ENCODE measurements at regions not wholly inside any gene's neighbourhood (a gene's known extent, or its start where the extent isn't known, plus 50 kb on each side); places are given as distances from the start of the nearest gene placed in this dataset.

GRCh38 chr16:64809876-64810629 lies 311.8 kb downstream of the CDH11 start:
- TF ChIP-seq SIN3A (IDR thresholded peaks at IDR 0.05; ENCODE audit: borderline replicate concordance, insufficient read depth, low read length) (no peak), POLR2AphosphoS5 (IDR thresholded peaks at IDR 0.05; ENCODE audit: low read depth, low read length) (no peak), FOXP2 (optimal IDR thresholded peaks at IDR 0.05; ENCODE audit: borderline replicate concordance, extremely low read depth, extremely low read length, insufficient read depth) (no peak), TAF1 (IDR thresholded peaks at IDR 0.05; ENCODE audit: borderline replicate concordance, insufficient read depth, low read length) (no peak)
- TF ChIP-seq, protein P1, sequence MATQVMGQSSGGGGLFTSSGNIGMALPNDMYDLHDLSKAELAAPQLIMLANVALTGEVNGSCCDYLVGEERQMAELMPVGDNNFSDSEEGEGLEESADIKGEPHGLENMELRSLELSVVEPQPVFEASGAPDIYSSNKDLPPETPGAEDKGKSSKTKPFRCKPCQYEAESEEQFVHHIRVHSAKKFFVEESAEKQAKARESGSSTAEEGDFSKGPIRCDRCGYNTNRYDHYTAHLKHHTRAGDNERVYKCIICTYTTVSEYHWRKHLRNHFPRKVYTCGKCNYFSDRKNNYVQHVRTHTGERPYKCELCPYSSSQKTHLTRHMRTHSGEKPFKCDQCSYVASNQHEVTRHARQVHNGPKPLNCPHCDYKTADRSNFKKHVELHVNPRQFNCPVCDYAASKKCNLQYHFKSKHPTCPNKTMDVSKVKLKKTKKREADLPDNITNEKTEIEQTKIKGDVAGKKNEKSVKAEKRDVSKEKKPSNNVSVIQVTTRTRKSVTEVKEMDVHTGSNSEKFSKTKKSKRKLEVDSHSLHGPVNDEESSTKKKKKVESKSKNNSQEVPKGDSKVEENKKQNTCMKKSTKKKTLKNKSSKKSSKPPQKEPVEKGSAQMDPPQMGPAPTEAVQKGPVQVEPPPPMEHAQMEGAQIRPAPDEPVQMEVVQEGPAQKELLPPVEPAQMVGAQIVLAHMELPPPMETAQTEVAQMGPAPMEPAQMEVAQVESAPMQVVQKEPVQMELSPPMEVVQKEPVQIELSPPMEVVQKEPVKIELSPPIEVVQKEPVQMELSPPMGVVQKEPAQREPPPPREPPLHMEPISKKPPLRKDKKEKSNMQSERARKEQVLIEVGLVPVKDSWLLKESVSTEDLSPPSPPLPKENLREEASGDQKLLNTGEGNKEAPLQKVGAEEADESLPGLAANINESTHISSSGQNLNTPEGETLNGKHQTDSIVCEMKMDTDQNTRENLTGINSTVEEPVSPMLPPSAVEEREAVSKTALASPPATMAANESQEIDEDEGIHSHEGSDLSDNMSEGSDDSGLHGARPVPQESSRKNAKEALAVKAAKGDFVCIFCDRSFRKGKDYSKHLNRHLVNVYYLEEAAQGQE (IDR thresholded peaks at IDR 0.05; ENCODE audit: insufficient read depth in 1 of 2, low read depth in 2 of 2, low read length in 2 of 2): no peak

- TF ChIP-seq FOXP2 (optimal IDR thresholded peaks at IDR 0.05; ENCODE audit: borderline replicate concordance, extremely low read depth, extremely low read length, insufficient read depth): no peak
- no peak for TF ChIP-seq POLR2AphosphoS5 (IDR thresholded peaks at IDR 0.05; ENCODE audit: low read depth, low read length)
- TF ChIP-seq, protein P1 (IDR thresholded peaks at IDR 0.05; ENCODE audit: insufficient read depth in 1 of 2, low read depth in 2 of 2, low read length in 2 of 2): no peak
- TF ChIP-seq SIN3A (IDR thresholded peaks at IDR 0.05; ENCODE audit: borderline replicate concordance, insufficient read depth, low read length): no peak
- no peak for TF ChIP-seq TAF1 (IDR thresholded peaks at IDR 0.05; ENCODE audit: borderline replicate concordance, insufficient read depth, low read length)
These were observed 313.4 kb downstream of the CDH11 start for GRCh38 chr16:64808474-64808873.

GRCh38 chr16:64791756-64792155 lies 330.1 kb downstream of the CDH11 start:
- TF ChIP-seq SIN3A (IDR thresholded peaks at IDR 0.05; ENCODE audit: borderline replicate concordance, insufficient read depth, low read length) (no peak), TAF1 (IDR thresholded peaks at IDR 0.05; ENCODE audit: borderline replicate concordance, insufficient read depth, low read length) (no peak), FOXP2 (optimal IDR thresholded peaks at IDR 0.05; ENCODE audit: borderline replicate concordance, extremely low read depth, extremely low read length, insufficient read depth) (no peak), POLR2AphosphoS5 (IDR thresholded peaks at IDR 0.05; ENCODE audit: low read depth, low read length) (no peak)
- TF ChIP-seq, protein P1 (IDR thresholded peaks at IDR 0.05; ENCODE audit: insufficient read depth in 1 of 2, low read depth in 2 of 2, low read length in 2 of 2): no peak

GRCh38 chr16:64784635-64785034 lies 337.2 kb downstream of the CDH11 start:
- TF ChIP-seq TAF1 (IDR thresholded peaks at IDR 0.05; ENCODE audit: borderline replicate concordance, insufficient read depth, low read length) (no peak), FOXP2 (optimal IDR thresholded peaks at IDR 0.05; ENCODE audit: borderline replicate concordance, extremely low read depth, extremely low read length, insufficient read depth) (no peak), SIN3A (IDR thresholded peaks at IDR 0.05; ENCODE audit: borderline replicate concordance, insufficient read depth, low read length) (no peak), POLR2AphosphoS5 (IDR thresholded peaks at IDR 0.05; ENCODE audit: low read depth, low read length) (no peak)
- TF ChIP-seq, protein P1 (IDR thresholded peaks at IDR 0.05; ENCODE audit: insufficient read depth in 1 of 2, low read depth in 2 of 2, low read length in 2 of 2): no peak

All from PFSK-1 (cell line).